GM21576 (cell line): ENCODE measurements at regions not wholly inside any gene's neighbourhood (a gene's known extent, or its start where the extent isn't known, plus 50 kb on each side); places are given as distances from the start of the nearest gene placed in this dataset.

Source experiments
- ATAC-seq: cut with Tn5 transposase; IDR thresholded peaks from one replicate; pipeline ENCODE4 v1.9.1; 2021; ENCODE audit warnings: mild to moderate bottlenecking, moderate library complexity; ENCODE audit not compliant: unreplicated experiment

DNA sequence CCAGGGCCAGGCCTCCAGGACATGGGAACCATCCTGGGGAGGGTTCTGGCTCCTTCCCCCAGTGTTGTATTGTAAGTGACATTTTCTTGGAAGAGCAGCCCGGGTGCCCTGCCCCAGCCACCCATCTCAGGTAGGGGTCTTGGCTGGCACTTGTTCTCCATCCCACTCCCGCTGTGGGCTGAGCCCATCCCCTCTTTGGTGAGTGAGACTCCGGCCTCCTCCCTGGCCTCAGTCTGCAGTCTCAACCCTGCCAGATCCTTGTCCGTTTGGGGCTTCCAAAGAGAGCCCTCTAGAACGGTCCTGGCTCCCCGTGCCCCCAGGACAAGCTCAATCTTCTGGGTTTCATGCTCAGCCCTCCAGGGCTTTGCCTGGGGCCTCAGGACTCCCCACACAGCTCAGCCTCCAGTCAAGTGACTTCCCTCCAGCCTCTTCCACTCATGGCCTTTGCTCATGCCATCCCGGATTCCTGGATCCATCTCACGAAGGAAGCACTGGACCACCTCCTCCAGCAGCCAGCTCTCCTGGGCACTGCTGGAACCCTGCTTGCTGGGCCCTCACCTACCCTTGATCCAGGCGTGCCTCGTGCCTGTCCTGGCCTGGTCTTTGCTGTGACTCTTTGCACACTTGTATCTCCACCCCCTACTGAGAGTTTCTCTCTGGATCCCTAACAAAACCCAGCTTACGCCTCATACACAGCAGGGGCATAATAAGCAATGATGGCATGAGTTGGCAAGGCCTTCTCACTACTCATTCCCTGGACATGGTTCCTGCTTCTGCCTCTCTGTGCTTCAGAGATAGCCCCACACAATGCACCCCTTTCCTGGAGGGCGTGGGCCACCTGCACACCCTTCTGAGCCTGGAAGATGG, 297.4 kb upstream of the RTL1 start:
- ATAC-seq: no peak

DNA sequence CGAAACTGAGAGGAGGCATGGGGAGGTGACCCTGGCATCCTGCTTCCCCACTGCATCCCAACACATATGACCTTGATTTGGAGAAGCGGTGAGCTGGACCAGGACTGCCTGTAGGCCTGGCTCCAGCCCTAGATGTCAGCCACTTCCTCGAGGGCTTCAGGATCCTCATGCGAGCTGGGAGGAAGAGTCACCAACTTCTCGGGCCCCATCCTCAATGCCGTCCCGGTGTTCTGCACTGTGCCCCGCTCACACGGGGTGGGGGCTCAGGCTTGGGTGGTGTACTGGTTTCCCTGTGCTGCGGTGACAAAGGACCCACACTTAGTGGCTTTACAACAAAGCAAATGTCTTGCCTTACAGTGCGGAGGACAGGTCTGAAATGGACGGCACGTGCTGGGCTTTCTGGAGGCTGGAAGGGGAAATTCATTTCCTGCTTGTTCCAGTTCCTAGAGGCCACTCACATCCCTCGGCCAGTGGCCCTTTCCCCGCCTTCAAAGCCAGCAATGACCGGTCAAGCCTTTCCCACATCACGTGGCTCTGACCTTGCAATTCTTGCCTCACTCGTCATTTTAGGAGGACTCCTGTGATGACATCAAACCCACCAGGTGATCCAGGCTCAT, 298.1 kb upstream of the RTL1 start:
- no peak for ATAC-seq

DNA sequence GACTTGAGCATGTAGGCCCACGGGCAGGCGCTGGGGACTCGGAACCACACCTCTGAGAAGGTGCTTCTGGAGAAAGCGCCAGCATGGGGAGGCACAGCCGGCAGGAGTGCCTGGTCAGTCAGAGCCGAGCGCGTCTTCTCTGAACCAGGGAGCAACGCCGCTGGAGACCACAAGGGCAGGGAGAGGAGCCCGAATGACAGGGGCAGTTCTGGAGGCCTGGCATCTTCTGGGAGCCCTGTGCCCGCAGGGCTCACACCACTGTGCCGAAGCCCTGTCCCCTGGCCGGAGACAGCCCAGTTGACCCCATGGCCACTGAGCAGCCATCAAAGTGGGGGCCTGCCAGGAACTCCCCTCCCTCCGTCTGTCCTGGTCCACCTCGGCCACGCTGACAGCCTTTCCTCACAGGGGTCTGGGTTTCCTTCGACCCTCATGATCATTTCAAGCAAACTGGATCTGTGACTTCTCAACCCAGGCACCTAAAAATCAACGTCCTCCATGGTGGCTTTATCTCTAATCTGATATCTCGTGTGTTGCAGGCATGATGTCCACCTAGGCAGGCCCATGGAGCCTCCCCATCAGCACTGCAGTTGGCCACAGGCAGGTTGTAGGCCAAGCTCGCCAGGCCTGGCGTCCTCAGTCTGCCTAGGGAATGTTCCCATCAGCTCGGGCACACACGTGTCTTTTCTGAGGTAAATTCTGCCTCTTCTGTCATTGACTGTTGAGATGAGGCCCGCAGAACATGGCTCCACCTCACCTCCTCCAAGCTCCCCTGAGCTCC, 299.3 kb upstream of the RTL1 start:
- no peak for ATAC-seq

DNA sequence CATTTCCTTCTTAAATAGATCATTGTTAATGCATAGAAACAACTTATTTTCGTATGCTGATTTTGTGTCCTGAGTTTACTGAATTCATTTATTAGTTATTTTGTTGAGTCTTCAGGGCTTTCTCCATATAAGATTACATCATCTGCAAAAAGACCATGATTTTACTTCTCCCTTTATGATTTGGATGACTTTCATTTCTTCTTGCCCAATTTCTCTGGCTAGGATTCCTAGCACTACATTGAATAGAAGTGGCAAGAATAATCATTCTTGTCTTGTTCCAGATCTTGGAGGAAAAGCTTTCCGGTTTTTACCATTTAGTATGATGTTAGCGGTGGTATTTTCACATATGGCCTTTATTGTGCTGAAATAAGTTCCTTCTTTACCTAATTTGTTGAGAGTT, 303.0 kb upstream of the RTL1 start:
- no peak for ATAC-seq

- ATAC-seq: no peak
Observed at GRCh38 chr14:101207041-101207440, 303.5 kb upstream of the RTL1 start.

GRCh38 chr14:101207897-101208296, 304.4 kb upstream of the RTL1 start:
- ATAC-seq: no peak

GRCh38 chr14:101209594-101209993, 306.1 kb upstream of the RTL1 start:
- no peak for ATAC-seq

- ATAC-seq: no peak
Observed at GRCh38 chr14:101215266-101215665, 311.7 kb upstream of the RTL1 start.

DNA sequence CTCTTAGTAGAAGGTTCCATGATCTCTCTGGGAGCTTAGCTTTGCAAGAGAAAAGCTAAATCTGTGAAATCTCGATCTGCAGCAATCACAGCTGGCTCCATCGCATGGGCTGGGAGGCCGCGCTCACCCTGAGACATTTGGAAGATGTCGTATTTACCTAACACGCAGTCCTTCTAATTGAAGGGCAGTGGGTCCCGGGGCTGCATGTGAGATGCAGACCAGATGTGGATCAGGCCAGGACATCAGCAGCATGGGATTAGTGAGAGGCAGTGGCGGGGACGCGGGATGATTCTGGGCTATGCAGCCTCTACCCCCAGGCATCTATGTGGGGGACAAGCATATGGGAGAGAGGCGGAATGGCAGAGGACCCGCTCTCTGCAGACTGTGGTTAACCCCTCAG, 312.4 kb upstream of the RTL1 start:
- no peak for ATAC-seq

- no peak for ATAC-seq
Observed at GRCh38 chr14:101216366-101217079, 313.0 kb upstream of the RTL1 start.

DNA sequence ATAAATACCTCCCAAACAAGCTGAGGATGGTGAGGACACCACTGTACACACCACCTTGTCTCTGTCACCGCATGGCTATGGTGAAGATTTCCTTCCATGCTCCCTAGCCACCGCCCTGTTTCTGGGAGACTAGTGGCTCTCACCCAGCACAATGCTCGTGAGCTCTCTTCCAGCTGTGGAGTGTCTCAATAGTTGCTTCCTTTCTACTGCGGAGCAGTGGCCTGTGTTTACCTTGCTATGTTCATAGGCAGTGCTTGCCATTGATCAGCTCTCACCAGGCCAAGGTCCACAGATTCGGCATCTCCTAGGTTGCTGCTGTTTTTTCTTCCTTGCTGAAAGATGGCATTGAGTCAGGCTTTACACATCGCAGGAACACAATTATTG, 313.6 kb upstream of the RTL1 start:
- no peak for ATAC-seq

DNA sequence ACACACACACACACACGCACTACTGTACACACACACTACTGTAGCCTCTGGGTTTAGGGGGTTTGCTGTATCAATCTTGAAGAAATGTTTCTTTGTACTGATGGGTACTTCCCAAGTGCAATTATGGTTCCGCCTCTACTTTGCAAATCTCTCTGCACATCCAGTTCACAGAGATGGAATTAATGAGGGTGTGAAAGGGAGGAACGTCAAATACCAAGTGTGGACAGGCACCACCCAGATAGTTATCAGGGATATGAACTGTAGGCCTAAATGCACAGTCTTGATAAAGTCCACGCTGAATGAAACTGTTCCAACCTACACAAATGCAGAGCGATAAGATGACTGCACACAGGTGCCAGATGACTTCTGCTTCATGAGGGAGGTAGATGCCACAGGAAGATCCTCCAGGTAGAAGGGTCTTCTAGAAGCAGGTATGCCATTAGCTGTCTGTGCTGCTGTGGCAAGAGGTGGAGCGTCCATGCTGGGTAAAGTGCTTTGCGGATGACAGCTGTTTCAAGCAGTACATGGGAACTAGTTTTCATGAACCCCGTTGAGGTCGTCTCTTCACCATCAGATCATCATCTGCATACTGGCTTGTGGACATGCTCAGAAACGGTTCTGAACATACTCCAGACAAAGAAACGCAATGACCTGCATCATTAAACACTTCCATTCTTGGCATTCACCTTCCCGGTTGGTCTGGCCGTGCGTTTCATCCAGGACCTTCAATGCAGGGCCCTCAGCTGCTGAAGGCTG, 314.3 kb upstream of the RTL1 start:
- no peak for ATAC-seq

DNA sequence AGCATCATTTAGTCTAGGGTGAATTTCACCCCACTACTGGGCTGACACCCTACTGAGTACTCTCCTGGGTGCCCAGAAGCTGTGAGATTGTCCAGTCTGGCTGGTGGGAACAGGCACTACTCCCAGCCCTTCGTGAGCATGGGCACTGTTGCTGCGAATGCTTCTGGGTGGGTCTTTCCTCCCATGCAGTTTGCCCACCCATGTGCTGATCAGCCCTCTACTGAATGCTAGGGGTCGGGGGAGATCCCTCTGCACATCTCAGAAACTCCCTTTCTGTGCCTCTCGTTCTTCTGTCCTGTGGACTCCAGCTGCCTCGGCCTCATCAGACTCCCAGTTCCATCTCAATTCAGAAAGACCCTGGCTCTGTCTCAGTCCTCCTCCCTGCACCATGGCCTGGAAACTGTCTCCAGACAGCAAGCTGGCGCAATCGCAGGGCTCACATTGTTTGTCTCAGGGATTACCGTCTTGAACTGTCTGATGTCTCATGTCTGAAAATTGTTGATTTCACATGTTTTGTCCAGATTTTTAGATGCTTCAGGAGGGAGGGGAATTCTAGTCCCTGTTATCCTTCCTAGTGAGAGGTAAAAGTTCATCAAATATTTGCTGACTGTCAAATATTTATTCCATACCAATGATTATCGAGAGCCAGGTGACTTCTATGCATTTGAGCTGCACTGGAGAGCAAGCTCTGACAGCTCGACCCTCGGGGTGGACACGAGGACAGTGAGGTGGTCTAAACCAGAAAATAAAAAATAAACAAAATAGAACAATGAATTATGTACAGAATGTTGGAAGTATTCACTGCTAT, 316.6 kb upstream of the RTL1 start:
- ATAC-seq: no peak

GRCh38 chr14:101220921-101221510, 317.5 kb upstream of the RTL1 start:
- ATAC-seq: no peak

DNA sequence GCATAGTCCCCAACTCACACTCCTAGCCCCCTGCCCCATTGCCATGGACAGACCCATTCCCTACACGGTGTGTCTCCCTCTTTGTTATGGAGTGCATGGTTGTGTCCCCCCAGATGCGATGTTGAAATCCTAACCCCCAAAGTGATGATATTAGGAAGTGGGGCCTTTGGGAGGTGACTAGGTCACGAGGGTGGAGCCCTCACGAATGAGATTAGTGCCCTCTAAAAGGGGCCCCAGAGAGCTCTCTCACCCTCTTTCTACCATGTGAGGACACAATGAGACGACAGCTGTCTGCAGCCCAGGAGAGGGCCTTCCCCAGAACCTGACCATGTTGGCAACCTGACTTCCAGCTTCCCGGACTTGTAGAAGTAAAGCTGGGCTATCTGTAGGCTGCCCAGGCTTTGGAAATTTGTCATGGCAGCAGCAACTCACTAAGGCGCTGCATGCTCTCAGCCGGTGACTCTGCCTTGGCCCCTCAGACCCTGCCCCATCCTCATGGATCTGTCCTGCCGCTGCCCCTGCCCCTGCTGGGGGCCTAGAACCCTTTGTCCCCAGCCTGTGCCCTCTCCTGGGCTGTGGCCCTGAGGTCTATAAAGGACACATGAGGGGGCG, 318.1 kb upstream of the RTL1 start:
- no peak for ATAC-seq

GRCh38 chr14:101222362-101223070, 319.0 kb upstream of the RTL1 start:
- ATAC-seq: no peak

DNA sequence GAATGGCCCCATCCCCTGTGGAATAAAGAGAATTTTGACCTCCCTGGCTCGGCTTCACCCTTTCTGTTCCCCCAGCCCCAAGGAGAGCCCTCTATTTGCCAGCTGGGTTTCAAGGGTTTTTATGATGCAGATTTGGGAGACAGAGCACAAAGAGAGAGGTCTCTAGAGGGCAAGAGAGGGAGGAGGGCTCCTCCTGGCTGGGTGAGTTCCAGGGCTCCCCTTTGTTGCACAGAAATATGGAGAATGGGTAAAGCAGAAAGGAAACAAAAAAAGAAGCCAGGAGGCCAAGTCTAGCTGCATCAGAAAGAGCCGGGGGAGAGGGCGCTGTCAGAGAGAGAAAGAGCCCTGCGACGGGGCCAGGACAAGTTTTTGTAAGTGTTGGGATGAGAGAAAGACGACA, 319.6 kb upstream of the RTL1 start:
- ATAC-seq: no peak

DNA sequence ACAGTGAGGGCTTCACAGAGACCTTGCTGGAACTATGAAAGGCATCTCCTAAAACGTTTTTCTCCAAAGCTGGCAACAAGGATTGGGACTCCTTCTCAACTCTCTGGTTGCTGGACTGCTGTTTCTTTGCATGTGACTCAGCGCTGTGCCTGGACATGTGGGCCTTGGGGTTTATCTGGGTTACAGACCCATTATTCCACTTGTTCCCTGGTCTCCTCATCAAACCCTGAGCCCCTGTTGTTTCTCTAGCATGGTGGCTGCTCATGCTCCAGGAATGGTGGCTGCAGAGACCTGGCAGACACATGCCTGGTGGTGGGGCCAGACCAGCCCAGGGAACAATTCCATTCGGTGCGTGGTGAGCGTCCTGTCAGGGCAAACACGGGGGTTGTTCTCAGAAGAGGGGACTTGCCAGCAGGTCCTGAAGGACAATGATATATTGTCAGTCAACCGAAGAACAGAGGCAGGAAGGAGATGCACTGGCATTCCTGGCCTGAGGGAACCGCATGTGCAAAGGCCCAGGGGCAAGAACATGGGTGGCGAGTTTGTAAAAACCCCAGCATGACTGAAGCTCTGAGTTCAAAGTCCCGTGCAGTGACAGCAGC, 320.1 kb upstream of the RTL1 start:
- no peak for ATAC-seq
